ENCODE measurements at regions not wholly inside any gene's neighbourhood (a gene's known extent, or its start where the extent isn't known, plus 50 kb on each side); places are given as distances from the start of the nearest gene placed in this dataset.
"Not testable (repeated sequence)": the region's sequence is repeated elsewhere in the genome, so short reads cannot be mapped to it uniquely, and the experiment has no call there.

- DNase-seq: no peak
Measured at GRCh38 chr11:24093375-24093774, 403.5 kb upstream of the LUZP2 start.

- no peak for DNase-seq
Measured at GRCh38 chr11:24108609-24109008, 388.2 kb upstream of the LUZP2 start.

- DNase-seq: no peak
Measured at GRCh38 chr11:24122291-24122690, 374.6 kb upstream of the LUZP2 start.

GRCh38 chr11:24124876-24125275 is 372.0 kb upstream of the LUZP2 start:
- DNase-seq: no peak

- DNase-seq: no peak
Measured at GRCh38 chr11:24131698-24132097, 365.2 kb upstream of the LUZP2 start.

- no peak for DNase-seq
Measured at GRCh38 chr11:24132471-24132870, 364.4 kb upstream of the LUZP2 start.

- peak in 1 of 2 donors; percentile 16 for DNase-seq
Measured at GRCh38 chr11:24134879-24135589, 361.8 kb upstream of the LUZP2 start.

GRCh38 chr11:24142062-24142461 is 354.8 kb upstream of the LUZP2 start:
- no peak for DNase-seq

GRCh38 chr11:24145411-24145810 is 351.4 kb upstream of the LUZP2 start:
- DNase-seq: no peak

GRCh38 chr11:24153337-24153736 is 343.5 kb upstream of the LUZP2 start:
- no peak for DNase-seq

- DNase-seq: no peak
Measured at GRCh38 chr11:24155792-24156191, 341.1 kb upstream of the LUZP2 start.

- no peak for DNase-seq
Measured at GRCh38 chr11:24157316-24157715, 339.5 kb upstream of the LUZP2 start.

- no peak for DNase-seq
Measured at GRCh38 chr11:24161587-24161986, 335.3 kb upstream of the LUZP2 start.

- DNase-seq: no peak
Measured at GRCh38 chr11:24163146-24163545, 333.7 kb upstream of the LUZP2 start.

- no peak for DNase-seq
Measured at GRCh38 chr11:24163841-24164240, 333.0 kb upstream of the LUZP2 start.

- DNase-seq: no peak
Measured at GRCh38 chr11:24171869-24172268, 325.0 kb upstream of the LUZP2 start.

GRCh38 chr11:24181395-24182047 is 315.3 kb upstream of the LUZP2 start:
- no peak for DNase-seq

GRCh38 chr11:24185535-24185934 is 311.3 kb upstream of the LUZP2 start:
- not testable (repeated sequence) for DNase-seq

GRCh38 chr11:24196733-24197132 is 300.1 kb upstream of the LUZP2 start:
- no peak for DNase-seq

- DNase-seq: no peak
Measured at GRCh38 chr11:24198481-24198880, 298.4 kb upstream of the LUZP2 start.

- no peak for DNase-seq
Measured at GRCh38 chr11:24199461-24199860, 297.4 kb upstream of the LUZP2 start.

- no peak for DNase-seq
Measured at GRCh38 chr11:24206030-24206429, 290.8 kb upstream of the LUZP2 start.

GRCh38 chr11:24206511-24206910 is 290.3 kb upstream of the LUZP2 start:
- DNase-seq: no peak

- DNase-seq: no peak
Measured at GRCh38 chr11:24216488-24216887, 280.4 kb upstream of the LUZP2 start.

GRCh38 chr11:24217319-24217718 is 279.5 kb upstream of the LUZP2 start:
- not testable (repeated sequence) for DNase-seq
